Body of pancreas (tissue), 4 donors: ENCODE measurements at regions not wholly inside any gene's neighbourhood (a gene's known extent, or its start where the extent isn't known, plus 50 kb on each side); places are given as distances from the start of the nearest gene placed in this dataset.

Experiments used
- CTCF ChIP-seq, 7 experiments: fragments of 450-650 bp in 4 of 7; fragments of 200-600 bp in 3 of 7; sonication (generic) in 3 of 7; IDR thresholded peaks; one replicate each; pipeline ENCODE4 v1.5.1; 2016 to 2019; ENCODE audit warnings: antibody characterized with exemption in 7 of 7
- POLR2A ChIP-seq, 3 donors: fragments of 450-650 bp; IDR thresholded peaks; one replicate each; pipeline ENCODE4 v1.6.1; 2016; ENCODE audit warnings: antibody characterized with exemption in 3 of 3, mild to moderate bottlenecking in 2 of 3

- TF ChIP-seq POLR2A (IDR thresholded peaks at IDR 0.05) (no peak), CTCF (IDR thresholded peaks at IDR 0.05) (no peak)
These were observed 345.4 kb upstream of the NCAM2 start for GRCh38 chr21:20652846-20653245.
